CD4-positive, CD25-positive, alpha-beta regulatory T cell (primary cell): ENCODE measurements at regions not wholly inside any gene's neighbourhood (a gene's known extent, or its start where the extent isn't known, plus 50 kb on each side); places are given as distances from the start of the nearest gene placed in this dataset.

Source experiments
- ATAC-seq, 2 donors: fragments of 150-1000 bp; cut with Tn5 transposase; one replicate each; pipeline ENCODE4 v1.10.0; 2021; ENCODE audit warnings: low read depth in 2 of 2, moderate number of reproducible peaks in 2 of 2, moderate library complexity in 1 of 2
- DNase-seq, 3 donors: peaks; one replicate each; pipeline versions ENCODE4 v3.0.0 to v3.0.0-alpha.2; 2012 to 2022; ENCODE audit warnings: mixed read lengths in 1 of 3
- H3K27ac ChIP-seq: one replicate; pipeline ENCODE4 v1.7.0; 2013; ENCODE audit warnings: mild to moderate bottlenecking, low read length; ENCODE audit not compliant: insufficient read depth, poor library complexity, severe bottlenecking
- H3K27me3 ChIP-seq: one replicate; pipeline ENCODE4 v1.7.0; 2013; ENCODE audit warnings: low read length; ENCODE audit not compliant: control insufficient read depth, insufficient read depth
- H3K36me3 ChIP-seq: one replicate; pipeline ENCODE4 v1.7.0; 2013; ENCODE audit warnings: mild to moderate bottlenecking, low read length, moderate library complexity; ENCODE audit not compliant: control insufficient read depth, insufficient read depth
- H3K4me1 ChIP-seq: 2 replicates; pipeline ENCODE4 v1.7.0; 2013; ENCODE audit warnings: mild to moderate bottlenecking, low read length; ENCODE audit not compliant: insufficient read depth, control insufficient read depth, poor library complexity, severe bottlenecking
- H3K4me3 ChIP-seq: one replicate; pipeline ENCODE4 v1.7.0; 2013; ENCODE audit warnings: low read depth, mild to moderate bottlenecking, low read length, moderate library complexity
- H3K9me3 ChIP-seq, 2 experiments: 1 replicate in 1 of 2; 2 replicates in 1 of 2; pipeline ENCODE4 v1.7.0; 2013; ENCODE audit warnings: low read length in 2 of 2, mild to moderate bottlenecking in 1 of 2, moderate library complexity in 1 of 2; ENCODE audit not compliant: control insufficient read depth in 2 of 2
- H3K27ac Mint-ChIP-seq, 3 donors: one replicate each; pipeline ENCODE4 v1.8.0; 2020 to 2022; ENCODE audit warnings: mild to moderate bottlenecking in 3 of 3, mixed read lengths in 3 of 3, moderate library complexity in 2 of 3
- H3K27me3 Mint-ChIP-seq: one replicate; pipeline ENCODE4 v1.8.0; 2022; ENCODE audit warnings: mild to moderate bottlenecking, mixed read lengths
- H3K36me3 Mint-ChIP-seq: one replicate; pipeline ENCODE4 v1.8.0; 2020; ENCODE audit warnings: mixed read lengths
- H3K4me1 Mint-ChIP-seq, 4 donors: one replicate each; pipeline ENCODE4 v1.8.0; 2020 to 2022; ENCODE audit warnings: mixed read lengths in 4 of 4, mild to moderate bottlenecking in 1 of 4
- H3K4me3 Mint-ChIP-seq, 4 donors: one replicate each; pipeline ENCODE4 v1.8.0; 2020 to 2022; ENCODE audit warnings: mild to moderate bottlenecking in 4 of 4, mixed read lengths in 4 of 4, moderate library complexity in 3 of 4
- H3K9me3 Mint-ChIP-seq, 7 donors: one replicate each; pipeline ENCODE4 v1.8.0; 2020 to 2022; ENCODE audit warnings: mixed read lengths in 7 of 7, mild to moderate bottlenecking in 3 of 7, moderate library complexity in 2 of 7

- Mint-ChIP-seq H3K4me3 (no peak overlapping the region), H3K27ac (no peak overlapping the region), H3K27me3 (no peaks in the 10 kb centered on the region), H3K9me3 (peaks cover 0 to 4% (median 0%) of the 10 kb centered on the region in 7 donors), H3K4me1 (no peaks in the 10 kb centered on the region), H3K36me3 (no peaks in the 10 kb centered on the region)
- Histone ChIP-seq H3K9me3 (no peaks in the 10 kb centered on the region), H3K36me3 (no peaks in the 10 kb centered on the region), H3K27ac (no peak overlapping the region), H3K27me3 (no peaks in the 10 kb centered on the region), H3K4me3 (no peak overlapping the region), H3K4me1 (no peaks in the 10 kb centered on the region)
- ATAC-seq (no peak), DNase-seq (no peak)
These were observed 113.8 kb upstream of the COL8A1 start for GRCh38 chr3:99524559-99524958.

DNA sequence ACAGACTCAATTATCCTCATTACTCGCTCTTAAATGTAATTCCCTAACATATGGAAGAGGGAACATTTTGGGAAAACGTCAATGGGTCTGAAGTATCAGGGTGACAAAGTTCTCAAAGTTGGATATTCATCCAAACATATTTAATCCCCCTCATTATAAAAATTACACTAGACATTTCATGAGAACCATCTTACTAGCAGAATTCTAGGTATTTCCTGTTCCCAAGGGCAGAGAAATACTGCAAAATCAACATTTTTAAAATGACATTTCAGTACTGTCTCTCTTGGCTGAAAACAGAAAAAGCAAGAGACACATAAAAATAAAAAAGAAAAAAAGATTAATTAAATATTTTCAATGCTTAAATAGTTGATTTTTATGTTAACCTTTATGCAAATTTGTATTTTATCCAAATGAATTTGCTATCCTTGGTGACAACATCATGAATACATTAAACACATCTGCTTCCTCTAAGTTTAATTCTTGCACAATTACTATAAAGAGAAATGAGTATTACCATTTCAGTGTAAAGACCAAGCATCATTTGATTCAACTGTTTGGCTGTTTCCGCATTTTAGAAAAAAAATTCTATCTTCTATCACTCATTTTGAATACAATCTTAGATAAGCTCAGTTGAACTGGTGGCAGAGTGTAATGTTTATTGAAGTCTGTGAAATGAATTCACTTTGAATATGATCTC lies 114.8 kb upstream of the COL8A1 start:
- Histone ChIP-seq H3K4me1 (no peaks in the 10 kb centered on the region), H3K27ac (no peak overlapping the region), H3K4me3 (no peak overlapping the region), H3K36me3 (no peaks in the 10 kb centered on the region), H3K27me3 (no peaks in the 10 kb centered on the region), H3K9me3 (no peaks in the 10 kb centered on the region)
- no peak overlapping the region for H3K4me3 Mint-ChIP-seq
- ATAC-seq, result no peak
- no peaks in the 10 kb centered on the region for H3K36me3 Mint-ChIP-seq
- H3K4me1 Mint-ChIP-seq, result no peaks in the 10 kb centered on the region
- no peaks in the 10 kb centered on the region for H3K27me3 Mint-ChIP-seq
- H3K9me3 Mint-ChIP-seq, result peaks cover 0 to 4% (median 0%) of the 10 kb centered on the region in 7 donors
- DNase-seq, result no peak
- no peak overlapping the region for H3K27ac Mint-ChIP-seq

DNA sequence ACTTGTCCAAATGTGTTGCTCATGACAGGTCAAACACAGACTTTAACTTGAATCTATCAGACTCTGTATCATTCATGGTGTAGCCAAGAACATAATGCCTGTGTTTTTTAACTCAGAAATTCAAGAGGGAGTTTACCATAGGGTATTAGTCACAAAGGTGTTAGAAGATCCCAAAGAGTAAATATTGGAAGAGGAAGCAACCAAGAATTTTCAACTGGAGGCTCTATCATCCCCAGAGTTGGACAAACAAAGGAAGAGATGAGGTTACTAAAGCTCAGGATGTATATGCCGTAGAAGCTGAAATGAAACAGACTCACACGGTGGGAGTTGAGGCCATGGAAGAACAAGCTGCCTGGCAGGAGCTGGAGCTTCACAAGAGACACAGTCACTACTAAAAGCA lies 116.2 kb upstream of the COL8A1 start:
- Mint-ChIP-seq H3K27ac (no peak overlapping the region), H3K4me1 (no peaks in the 10 kb centered on the region)
- H3K9me3 ChIP-seq, result no peaks in the 10 kb centered on the region

DNA sequence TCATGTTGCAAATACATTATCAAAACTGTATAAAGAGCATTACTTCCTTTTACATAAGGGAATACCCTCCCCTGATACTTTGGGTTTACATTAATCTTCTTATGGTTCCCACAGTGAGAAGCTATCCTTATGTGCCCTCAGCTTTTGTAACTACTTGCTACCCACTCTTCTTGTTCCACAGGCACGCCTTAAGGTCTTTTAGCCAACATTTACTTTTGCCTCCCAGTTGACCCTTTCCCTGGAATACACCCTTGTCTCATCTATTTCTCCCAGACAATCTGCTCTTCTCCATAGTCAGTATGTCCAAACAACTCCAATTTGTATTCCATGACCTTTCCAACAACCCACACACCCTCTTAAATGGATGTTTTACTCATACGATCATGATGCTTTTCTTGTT lies 116.8 kb upstream of the COL8A1 start:
- Mint-ChIP-seq H3K27ac (no peak overlapping the region), H3K36me3 (no peaks in the 10 kb centered on the region), H3K4me1 (no peaks in the 10 kb centered on the region), H3K4me3 (no peak overlapping the region), H3K9me3 (peaks cover 0 to 4% (median 0%) of the 10 kb centered on the region in 7 donors), H3K27me3 (no peaks in the 10 kb centered on the region)
- no peaks in the 10 kb centered on the region for H3K36me3 ChIP-seq
- no peaks in the 10 kb centered on the region for H3K27me3 ChIP-seq
- no peaks in the 10 kb centered on the region for H3K9me3 ChIP-seq
- H3K4me3 ChIP-seq, result no peak overlapping the region
- no peak for ATAC-seq
- no peak for DNase-seq
- H3K4me1 ChIP-seq, result no peaks in the 10 kb centered on the region
- no peak overlapping the region for H3K27ac ChIP-seq

More for the DNA sequence above, 116.2 kb upstream of the COL8A1 start:
- H3K36me3 Mint-ChIP-seq, result no peaks in the 10 kb centered on the region
- DNase-seq (no peak), ATAC-seq (no peak)
- Histone ChIP-seq H3K4me3 (no peak overlapping the region), H3K27ac (no peak overlapping the region), H3K4me1 (no peaks in the 10 kb centered on the region), H3K27me3 (no peaks in the 10 kb centered on the region), H3K36me3 (no peaks in the 10 kb centered on the region)
- no peak overlapping the region for H3K4me3 Mint-ChIP-seq
- no peaks in the 10 kb centered on the region for H3K27me3 Mint-ChIP-seq
- peaks cover 0 to 4% (median 0%) of the 10 kb centered on the region in 7 donors for H3K9me3 Mint-ChIP-seq

GRCh38 chr3:99520513-99520912 lies 117.9 kb upstream of the COL8A1 start:
- Histone ChIP-seq H3K4me1 (no peaks in the 10 kb centered on the region), H3K36me3 (no peaks in the 10 kb centered on the region), H3K27me3 (no peaks in the 10 kb centered on the region), H3K27ac (no peak overlapping the region), H3K4me3 (no peak overlapping the region), H3K9me3 (no peaks in the 10 kb centered on the region)
- H3K4me3 Mint-ChIP-seq, result no peak overlapping the region
- H3K9me3 Mint-ChIP-seq, result peaks cover 0 to 4% (median 0%) of the 10 kb centered on the region in 7 donors
- no peaks in the 10 kb centered on the region for H3K4me1 Mint-ChIP-seq
- no peak overlapping the region for H3K27ac Mint-ChIP-seq
- no peaks in the 10 kb centered on the region for H3K36me3 Mint-ChIP-seq
- ATAC-seq (no peak), DNase-seq (no peak)
- H3K27me3 Mint-ChIP-seq, result peaks cover under 1% of the 10 kb centered on the region

DNA sequence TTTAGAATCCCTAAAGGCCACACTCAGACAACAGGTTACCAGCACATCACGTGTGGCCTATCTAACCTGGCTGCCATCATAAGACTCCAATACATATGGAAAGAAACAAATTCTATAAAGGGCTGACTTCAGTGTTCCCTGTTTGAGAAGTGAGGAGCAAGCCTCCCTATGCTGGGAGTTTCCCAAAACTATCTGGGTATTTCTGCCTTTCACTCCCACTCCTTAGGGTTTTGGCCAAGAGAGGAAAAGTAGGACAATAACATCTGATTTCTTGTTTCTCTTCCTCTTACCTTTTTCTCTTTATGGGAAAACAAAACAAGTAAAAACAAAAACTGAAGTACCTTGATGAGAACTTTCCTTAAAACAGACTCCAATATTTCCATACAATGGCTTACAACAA lies 121.5 kb upstream of the COL8A1 start:
- Mint-ChIP-seq H3K27ac (no peak overlapping the region), H3K4me1 (no peaks in the 10 kb centered on the region), H3K4me3 (no peak overlapping the region), H3K36me3 (no peaks in the 10 kb centered on the region), H3K9me3 (peaks cover 0 to 3% (median 0%) of the 10 kb centered on the region in 7 donors), H3K27me3 (peaks cover 8% of the 10 kb centered on the region)
- Histone ChIP-seq H3K27me3 (no peaks in the 10 kb centered on the region), H3K4me1 (no peaks in the 10 kb centered on the region), H3K27ac (no peak overlapping the region), H3K9me3 (no peaks in the 10 kb centered on the region), H3K36me3 (no peaks in the 10 kb centered on the region), H3K4me3 (no peak overlapping the region)
- no peak for ATAC-seq
- DNase-seq, result no peak

- DNase-seq (no peak), ATAC-seq (no peak)
- Histone ChIP-seq H3K4me3 (no peak overlapping the region), H3K36me3 (no peaks in the 10 kb centered on the region), H3K27ac (no peak overlapping the region), H3K27me3 (no peaks in the 10 kb centered on the region), H3K4me1 (no peaks in the 10 kb centered on the region), H3K9me3 (no peaks in the 10 kb centered on the region)
- Mint-ChIP-seq H3K9me3 (peaks cover 0 to 2% (median 0%) of the 10 kb centered on the region in 7 donors), H3K4me1 (no peaks in the 10 kb centered on the region), H3K36me3 (no peaks in the 10 kb centered on the region), H3K27me3 (peaks cover 8% of the 10 kb centered on the region), H3K4me3 (no peak overlapping the region), H3K27ac (no peak overlapping the region)
These were observed 122.5 kb upstream of the COL8A1 start for GRCh38 chr3:99515891-99516290.

- Histone ChIP-seq H3K4me3 (no peak overlapping the region), H3K4me1 (no peaks in the 10 kb centered on the region), H3K27me3 (no peaks in the 10 kb centered on the region), H3K9me3 (no peaks in the 10 kb centered on the region), H3K27ac (no peak overlapping the region), H3K36me3 (no peaks in the 10 kb centered on the region)
- H3K4me3 Mint-ChIP-seq, result no peak overlapping the region
- H3K27me3 Mint-ChIP-seq, result peaks cover 4% of the 10 kb centered on the region
- peaks cover 0 to 4% (median 0%) of the 10 kb centered on the region in 4 donors for H3K4me1 Mint-ChIP-seq
- H3K36me3 Mint-ChIP-seq, result no peaks in the 10 kb centered on the region
- DNase-seq (no peak), ATAC-seq (no peak)
- no peak overlapping the region for H3K27ac Mint-ChIP-seq
- peaks cover 0 to 2% (median 0%) of the 10 kb centered on the region in 7 donors for H3K9me3 Mint-ChIP-seq
These were observed 129.2 kb upstream of the COL8A1 start for GRCh38 chr3:99509224-99509623.
